GM21367 (cell line): ENCODE measurements at regions not wholly inside any gene's neighbourhood (a gene's known extent, or its start where the extent isn't known, plus 50 kb on each side); places are given as distances from the start of the nearest gene placed in this dataset.
"Not testable (repeated sequence)": the region's sequence is repeated elsewhere in the genome, so short reads cannot be mapped to it uniquely, and the experiment has no call there.

Experiments used
- ATAC-seq: cut with Tn5 transposase; IDR thresholded peaks from one replicate; pipeline ENCODE4 v1.9.1; 2021; ENCODE audit not compliant: unreplicated experiment

DNA sequence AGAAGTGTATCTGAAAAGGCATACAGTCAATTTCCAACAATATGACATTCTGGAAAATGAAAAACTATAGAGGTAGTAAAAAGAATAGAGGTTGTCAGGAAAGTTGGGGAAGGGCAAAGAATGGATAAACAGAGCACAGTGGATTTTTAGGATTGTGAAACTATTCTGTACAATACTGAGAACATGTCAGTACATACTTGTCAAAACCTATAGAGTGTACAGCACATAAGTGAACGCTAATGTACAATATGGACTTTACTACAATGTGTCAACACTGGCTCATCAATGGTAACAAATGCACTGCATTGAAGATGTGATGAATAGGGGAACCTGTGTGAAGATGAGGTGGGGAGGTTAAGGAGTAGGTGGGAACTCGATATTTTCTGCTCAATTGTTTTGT, 483.0 kb upstream of the PFKP start:
- ATAC-seq, result no peak

DNA sequence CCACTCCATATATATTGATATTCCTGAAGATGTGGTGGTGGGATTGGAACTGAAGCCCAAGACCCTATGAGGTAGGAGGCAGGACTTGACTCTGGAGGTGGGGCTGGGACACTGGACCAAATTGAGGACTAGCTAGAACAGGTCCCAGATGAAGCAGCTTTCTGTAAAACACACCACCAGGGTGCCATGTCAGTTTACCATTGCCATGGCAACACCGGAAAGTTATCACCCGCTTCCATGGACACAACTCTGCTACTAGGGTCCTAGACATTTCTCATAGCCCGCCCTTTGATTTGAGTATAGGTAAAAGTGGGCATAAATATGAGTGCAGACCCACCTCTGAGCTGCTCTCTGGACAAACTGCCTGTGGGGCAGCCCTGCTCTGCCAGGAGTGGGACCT, 490.5 kb upstream of the PFKP start:
- no peak for ATAC-seq

DNA sequence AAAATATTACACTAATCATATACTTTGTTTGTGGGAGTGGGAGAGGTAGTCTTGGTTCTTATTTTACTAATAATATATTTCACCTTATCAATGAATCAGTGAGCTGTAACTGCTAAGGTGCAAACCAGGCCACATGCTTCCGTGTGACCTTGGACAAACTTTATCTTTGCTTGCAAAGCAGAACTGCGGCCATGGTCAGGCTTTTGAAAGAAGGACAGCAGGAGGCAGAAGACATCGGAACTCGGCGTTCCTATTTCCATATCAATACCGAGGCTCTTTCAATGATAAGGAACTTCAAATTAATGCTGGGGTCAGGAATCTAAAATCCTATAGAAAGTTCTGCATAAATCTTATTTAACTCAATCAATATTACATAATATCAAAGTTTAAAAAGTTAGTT, 491.9 kb upstream of the PFKP start:
- no peak for ATAC-seq

DNA sequence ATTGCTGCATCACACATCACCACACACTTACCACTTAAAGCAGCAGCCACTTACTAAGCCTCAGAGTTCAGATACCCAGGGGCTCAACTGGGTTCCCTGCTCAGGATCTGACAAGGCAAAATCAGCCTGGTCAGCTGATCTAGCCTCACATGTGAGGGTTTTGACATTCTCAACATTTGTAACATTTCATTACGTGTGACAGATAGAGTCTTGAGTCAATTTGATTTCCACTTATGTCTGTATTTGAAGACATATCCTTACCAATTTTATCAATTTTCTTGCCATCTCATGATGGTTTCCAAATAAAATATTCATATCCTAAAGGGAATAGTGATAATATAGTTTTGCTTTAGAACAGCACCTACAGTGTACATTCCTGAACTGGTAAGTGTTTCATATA, 494.7 kb upstream of the PFKP start:
- ATAC-seq, result no peak

DNA sequence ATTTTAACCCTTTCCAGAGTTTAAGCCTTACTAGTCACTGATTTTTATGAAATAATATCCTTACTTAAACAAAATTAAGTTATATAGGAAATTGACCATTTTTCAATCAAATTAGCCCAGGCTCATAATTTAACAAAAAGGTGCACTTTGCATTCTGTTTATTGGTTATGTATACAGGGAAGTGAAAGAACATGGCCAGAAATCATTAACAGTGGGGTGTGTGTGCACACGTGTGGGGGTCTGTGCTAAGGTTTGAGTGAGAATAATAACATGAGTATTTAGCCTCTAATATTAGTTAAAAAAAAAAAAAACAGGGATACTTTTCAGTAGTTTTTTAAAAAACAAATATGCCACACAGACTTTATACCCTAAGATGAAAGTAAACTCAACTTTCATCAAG, 510.5 kb upstream of the PFKP start:
- no peak for ATAC-seq

DNA sequence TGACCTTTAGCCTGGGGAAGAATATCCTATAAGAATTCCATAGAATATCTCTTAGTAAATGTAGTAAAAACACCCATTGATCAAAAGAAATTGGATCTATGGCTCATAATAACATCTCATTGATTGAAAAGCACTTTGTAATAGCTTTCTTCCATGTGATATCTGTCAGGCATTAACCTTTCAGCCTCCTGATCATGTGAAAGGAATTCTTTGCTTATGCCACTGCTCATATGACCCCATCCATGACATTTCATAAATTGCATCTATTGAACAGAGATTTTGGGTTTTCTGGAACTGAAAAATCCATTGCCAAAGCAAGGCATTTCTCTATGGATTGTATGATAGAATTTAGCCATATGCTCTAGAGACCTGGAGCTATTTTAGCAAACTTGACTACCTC, 519.3 kb upstream of the PFKP start:
- no peak for ATAC-seq

DNA sequence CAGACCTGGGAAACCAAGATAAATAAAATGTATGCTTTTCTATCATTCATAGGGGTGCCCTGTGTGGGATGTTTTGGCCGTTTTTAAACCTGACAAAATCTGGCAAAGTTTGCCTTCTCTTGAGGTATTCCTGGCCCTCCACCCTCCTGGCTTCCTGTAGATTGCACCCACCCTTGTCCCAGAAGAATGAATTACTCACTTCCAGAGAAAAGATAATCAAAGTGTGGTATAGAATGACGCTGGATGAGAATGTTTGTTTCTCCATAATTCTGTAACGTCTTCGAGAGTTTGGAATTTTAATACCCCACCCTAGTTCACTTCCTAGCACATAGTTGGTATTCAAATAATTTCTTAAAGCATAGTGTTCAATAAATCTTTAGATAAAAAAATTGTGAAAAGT, 519.7 kb upstream of the PFKP start:
- no peak for ATAC-seq

DNA sequence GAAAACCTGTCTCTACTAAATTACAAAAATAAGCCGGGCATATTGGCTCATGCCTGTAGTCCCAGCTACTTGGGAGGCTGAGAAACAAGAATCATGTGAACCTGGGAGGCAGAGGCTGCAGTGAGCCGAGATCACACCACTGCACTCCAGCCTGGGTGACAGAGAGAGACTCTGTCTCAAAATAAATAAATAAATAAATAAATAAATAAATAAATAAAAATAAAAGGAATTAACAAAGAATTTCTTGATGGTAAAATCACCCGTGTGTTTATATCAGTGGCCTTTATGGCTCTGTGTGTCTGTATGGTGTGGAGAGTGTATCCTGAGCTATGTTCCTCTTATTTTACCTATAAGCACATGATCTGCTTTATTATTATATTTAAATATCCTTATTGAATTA, 520.5 kb upstream of the PFKP start:
- ATAC-seq, result not testable (repeated sequence)

DNA sequence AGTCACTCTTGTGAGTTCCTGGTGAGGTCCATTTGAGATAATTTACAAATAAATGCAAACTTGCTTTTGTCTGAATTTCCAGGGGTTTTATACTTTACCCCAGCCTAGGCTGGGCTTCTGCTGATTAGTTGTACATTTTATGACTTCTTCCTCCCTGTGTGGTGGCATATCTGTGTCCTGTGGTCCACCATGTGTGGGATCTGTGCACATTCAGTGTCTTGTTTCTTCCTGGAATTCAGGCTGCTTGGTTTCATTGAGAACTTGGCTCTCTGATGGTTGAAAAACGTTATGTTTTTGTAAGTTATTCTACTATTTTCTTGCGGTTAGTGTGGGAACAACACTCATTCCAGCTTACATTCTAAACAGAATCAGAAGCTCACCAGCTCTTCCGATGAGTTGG, 523.4 kb upstream of the PFKP start:
- ATAC-seq, result no peak

DNA sequence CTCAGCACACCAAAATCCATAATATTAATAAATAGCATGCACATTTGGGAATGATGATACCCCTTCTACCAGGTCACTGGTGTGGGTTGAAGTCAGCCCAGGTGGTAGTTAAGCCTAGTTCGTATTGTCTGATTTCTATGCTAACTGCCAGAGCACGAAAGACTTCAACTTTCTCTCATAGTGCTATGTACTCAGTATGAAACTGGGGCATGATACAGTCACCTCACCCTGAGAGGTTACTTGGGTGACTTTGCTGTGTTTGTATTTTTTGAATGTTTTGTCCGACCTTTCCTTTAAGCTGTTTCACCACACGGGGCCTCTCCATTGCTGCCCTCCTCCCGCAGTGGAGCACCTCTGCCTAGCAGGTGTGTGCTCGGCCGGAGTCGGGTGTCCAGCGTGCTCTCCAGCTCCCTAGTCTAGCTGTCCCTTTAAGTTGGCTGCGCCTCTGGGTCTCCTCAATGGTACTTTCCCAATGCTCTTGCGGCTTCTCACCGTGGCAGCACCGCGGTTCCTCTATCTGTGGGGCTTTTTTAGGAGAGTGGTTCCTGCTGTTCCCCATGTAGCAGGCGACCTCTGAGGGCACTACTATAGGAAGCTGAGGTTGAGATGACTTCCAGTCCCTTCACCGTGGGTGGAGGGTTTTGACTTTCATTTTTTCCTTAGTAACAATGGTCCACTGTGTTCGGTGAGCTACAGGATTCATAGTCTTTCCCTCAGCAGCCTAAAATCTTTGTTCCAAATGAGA, 524.0 kb upstream of the PFKP start:
- ATAC-seq, result no peak

DNA sequence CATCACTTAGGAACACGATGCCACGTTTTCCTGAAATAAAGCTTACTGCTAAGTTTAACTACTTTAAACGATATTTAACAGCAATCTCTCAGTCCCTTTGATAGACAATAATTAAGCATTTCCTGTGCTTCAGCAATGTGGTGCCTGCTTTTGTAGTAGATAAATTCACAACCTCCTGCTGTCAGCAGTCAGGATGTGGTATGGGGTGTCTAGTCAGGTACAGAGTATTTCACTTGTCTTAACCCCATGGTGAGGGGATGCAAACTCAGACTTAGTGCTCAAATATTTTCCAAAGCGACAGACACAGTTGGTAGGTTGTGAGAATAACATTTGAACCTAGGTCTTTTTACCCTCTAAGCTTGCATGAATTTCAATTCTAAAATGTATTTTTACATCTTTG, 526.2 kb upstream of the PFKP start:
- ATAC-seq, result no peak

DNA sequence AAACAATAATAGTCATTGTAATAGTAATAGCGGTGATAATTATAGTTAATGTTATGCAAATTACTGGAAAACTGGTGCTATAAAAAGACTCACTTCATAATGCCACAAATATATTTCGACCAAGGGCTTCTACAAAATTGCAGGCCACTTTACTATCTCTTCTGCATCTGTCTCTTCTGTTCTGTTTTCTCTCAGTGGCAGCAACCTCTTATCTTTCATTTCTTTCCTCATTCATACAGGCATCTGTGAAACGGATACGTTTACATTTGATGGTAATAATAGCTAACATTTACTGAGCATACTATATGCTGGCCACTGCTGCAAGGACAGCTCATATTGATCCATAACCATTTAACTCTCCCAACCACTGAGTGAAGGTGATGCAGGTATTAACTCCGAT, 537.4 kb upstream of the PFKP start:
- ATAC-seq, result no peak

DNA sequence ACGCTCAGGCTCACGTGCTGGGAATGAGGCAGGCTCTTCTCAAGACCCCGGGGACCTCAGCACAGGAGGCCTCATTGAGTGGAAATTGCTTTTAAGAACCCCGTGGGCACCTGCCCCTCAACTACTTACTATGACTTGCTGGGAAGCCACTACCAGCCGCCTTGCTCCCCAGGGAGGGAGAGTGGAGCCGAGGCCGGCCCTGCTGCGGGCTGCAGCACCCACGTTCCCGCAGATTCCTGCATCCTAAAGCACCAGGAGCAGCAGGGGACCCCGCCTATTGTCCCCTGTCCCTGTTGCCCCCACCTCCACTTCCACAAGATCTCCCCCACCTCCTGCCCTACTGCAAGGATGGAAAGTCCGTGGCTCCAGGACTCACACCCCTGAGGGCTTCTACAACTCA, 541.6 kb upstream of the PFKP start:
- no peak for ATAC-seq

DNA sequence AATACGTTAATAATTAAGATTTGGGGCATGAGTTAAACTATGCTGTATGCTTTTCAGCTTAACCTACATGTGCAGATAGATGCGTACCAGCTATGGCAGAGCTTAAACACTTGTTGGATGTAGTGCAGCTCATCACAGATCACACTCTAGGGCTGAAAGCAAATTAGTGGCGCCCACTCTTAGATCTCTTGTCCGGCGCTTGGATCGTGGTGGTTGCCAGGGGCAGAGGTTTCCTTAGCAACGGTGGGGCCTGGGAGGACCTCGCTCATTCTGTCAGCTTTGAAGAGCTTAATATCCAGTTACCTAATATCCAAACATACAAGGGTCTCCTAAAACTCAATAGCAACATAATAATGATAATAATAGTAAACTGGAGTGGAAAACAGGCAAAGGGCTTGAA, 548.2 kb upstream of the PFKP start:
- no peak for ATAC-seq

DNA sequence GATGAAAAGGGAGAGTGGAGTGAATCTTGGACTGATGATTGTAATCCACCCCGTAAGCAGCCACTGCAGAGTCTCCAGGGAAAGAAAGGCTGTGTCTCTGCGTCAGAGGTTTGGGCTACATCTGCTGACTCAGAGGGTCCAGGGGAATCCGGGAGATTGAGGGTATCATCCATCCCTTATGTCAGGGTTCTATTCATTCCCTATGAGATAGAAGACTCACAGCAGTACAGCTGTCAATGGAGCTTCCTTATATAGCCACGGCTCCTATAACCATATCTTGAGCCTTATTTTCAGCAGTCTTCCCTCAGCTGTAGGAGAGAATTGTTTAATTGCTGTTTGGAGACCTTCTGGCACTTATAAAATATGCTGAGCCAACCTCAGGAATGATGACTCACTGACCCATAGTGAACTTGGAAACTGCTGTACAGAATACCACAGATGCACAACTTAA, 558.2 kb upstream of the PFKP start:
- ATAC-seq, result no peak

DNA sequence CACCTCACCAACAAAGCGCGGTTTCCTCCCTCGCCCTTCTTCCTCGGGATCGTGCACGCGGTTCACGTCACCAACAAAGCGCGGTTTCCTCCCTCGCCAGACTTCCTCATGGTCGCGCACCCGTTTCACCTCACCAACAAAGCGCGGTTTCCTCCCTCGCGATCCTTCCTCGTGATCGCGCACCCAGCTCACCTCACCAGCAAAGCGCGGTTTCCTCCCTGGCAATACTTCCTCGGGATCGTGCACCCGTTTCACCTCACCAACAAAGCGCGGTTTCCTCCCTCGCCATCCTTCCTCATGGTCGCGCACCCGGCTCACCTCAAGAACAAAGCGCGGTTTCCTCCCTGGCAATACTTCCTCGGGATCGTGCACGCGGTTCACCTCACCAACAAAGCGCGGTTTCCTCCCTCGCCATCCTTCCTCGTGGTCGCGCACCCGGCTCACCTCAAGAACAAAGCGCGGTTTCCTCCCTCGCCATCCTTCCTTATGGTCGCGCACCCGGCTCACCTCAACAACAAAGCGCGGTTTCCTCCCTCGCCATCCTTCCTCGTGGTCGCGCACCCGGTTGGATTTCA, 565.9 kb upstream of the PFKP start:
- not testable (repeated sequence) for ATAC-seq

DNA sequence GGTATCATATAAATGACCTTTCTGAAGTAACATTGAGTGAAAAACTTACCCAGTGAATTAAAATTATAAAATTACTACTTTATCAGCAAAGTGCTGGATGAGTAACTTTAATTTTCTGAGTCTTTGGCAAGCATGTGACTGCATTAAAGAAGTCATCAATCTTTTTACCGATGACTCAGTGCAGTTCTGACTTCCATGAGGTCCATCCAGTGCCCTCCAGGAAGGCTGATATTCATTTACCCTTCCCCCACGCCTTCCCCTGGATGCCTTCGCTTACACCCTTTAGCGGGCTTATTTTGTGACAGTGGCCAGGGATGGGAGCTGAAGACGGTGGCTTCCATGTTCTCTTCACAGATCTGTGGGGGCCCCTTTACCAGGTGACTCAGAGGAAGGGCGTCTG, 572.9 kb upstream of the PFKP start:
- no peak for ATAC-seq

DNA sequence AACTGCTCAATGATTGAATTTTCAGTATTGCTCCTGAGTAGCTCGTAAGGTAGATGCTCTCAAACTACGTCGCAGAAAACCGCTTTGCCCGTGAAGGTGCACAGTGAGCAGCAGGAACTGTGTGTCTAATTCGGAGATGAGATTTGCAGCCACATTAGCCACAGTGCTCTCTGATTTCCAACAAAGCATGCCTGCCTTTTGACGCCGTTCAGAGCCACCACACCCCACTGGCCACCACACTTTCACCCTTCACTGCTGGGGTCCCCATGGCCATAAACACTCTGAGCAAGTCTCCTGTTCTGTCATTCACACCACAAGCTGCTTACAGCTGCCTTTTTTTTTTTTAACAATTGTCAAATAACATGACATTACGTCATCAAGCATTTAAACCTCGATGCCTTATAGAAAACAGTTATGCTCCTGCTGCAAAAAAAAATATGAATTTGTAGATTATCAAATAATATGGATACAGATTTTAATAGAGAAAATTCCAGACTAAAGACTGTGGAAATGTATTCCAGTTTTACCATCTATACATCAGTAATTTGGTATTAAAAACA, 578.8 kb upstream of the PFKP start:
- ATAC-seq, result no peak

DNA sequence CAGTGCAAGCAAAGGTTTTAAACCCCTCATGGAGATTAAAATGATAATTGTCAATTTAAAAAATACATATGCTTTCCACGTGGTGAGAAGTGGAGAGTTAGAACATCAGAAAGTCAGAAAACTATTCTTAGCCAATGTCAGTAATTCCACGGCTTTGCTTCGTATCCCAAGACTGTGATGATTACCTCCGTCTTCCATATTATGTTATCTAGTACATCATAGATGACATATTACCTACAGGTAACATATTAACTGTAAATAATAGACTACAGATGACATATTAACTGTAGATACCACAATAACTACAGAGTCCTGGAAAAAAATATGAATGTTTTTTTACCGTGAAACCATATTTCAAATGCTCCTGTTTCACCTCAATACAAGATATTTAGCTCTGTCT, 579.4 kb upstream of the PFKP start:
- ATAC-seq, result no peak

DNA sequence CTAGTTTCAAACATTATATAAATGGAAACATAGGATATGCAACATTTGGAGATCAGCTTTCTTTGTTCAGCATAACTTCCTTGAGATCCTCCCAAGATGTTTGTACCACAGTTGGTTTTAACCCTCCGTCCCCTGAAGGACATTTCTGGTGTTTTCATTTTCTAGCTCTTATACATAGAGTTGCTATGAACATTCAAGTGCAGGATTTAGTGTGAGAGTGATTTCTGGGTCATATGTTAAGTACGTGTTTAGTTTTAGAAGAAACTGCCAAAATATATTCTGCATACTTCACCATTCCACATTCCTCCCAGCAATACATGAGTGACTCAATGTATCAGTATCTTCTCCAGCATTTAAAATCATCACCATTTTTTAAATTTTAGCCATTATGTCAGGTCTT, 588.7 kb upstream of the PFKP start:
- ATAC-seq, result no peak

DNA sequence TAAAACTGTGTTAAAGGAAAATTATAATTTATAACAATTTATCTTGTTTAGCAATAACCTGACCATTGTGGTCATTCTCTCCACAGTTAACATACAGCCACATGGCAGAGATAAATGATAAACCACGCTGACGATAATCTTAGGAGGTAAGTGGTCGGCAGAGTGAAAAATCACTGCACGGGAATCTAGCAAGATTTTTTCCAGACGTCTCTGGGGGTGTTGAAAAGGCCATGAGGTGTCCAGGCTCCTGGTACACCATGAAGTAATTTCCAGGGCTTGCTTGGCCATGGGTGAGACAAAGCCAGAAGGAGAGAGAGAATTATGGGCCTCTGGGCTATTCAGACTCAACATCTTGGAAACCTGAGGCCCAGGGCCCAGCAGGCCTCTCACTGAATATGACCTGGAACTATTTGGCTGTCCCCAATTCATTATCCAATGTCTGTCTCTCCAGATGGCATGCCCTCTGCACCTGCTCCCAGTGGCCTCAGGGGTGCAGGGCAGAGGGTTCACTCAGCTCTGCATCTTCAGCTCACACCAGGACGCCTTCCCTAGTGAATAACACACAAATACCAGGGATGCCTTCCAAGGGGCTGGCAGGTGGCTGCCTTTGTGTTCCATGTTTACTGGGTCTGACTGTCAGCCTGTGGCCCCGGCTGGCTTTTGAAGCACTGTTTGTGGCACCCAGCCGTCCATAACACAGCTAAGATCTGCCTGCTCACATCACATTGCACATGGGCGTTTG, 590.4 kb upstream of the PFKP start:
- ATAC-seq, result no peak

DNA sequence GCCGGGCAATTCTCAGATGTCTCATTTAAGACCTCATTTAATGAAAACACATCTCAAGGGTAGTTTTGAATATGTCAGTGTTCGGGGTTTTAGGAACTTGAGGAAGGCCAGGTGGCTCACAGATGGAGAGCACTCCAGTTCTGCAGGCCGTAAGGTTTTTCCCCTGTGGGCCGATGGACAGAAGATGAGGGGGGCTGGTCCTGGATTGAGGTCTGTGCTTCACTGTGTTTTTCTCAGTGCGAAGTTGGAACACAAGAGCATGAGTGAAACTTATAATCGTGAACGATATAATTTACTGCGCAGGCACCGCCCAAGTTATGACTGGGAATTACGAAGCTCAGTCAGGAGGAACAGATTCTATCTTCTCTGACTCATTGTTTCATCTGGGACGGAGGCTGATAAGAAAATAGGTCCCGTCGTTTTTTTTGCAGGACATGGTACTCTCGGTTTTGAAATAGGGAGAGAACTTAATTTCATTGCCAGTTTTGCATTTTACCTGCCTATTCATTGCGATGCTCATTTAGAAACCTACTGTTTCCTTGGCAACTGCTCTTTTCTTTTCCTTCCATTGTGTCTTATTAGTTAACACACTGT, 591.0 kb upstream of the PFKP start:
- ATAC-seq, result no peak
